Erythroblast (primary cell): ENCODE measurements at regions not wholly inside any gene's neighbourhood (a gene's known extent, or its start where the extent isn't known, plus 50 kb on each side); places are given as distances from the start of the nearest gene placed in this dataset.

Experiments
- GATA1 ChIP-seq: IDR thresholded peaks from 2 replicates; pipeline ENCODE4 v1.6.1; 2011; ENCODE audit warnings: low read depth, mild to moderate bottlenecking, control low read depth, low read length, moderate library complexity
- POLR2A ChIP-seq: IDR thresholded peaks from 2 replicates; pipeline ENCODE4 v1.6.1; 2011; ENCODE audit warnings: mild to moderate bottlenecking, low read length

GRCh38 chr6:23055523-23055922 is 486.2 kb downstream of the HDGFL1 start:
- TF ChIP-seq POLR2A: no peak
- no peak for TF ChIP-seq GATA1
